ENCODE measurements at regions not wholly inside any gene's neighbourhood (a gene's known extent, or its start where the extent isn't known, plus 50 kb on each side); places are given as distances from the start of the nearest gene placed in this dataset.

DNA sequence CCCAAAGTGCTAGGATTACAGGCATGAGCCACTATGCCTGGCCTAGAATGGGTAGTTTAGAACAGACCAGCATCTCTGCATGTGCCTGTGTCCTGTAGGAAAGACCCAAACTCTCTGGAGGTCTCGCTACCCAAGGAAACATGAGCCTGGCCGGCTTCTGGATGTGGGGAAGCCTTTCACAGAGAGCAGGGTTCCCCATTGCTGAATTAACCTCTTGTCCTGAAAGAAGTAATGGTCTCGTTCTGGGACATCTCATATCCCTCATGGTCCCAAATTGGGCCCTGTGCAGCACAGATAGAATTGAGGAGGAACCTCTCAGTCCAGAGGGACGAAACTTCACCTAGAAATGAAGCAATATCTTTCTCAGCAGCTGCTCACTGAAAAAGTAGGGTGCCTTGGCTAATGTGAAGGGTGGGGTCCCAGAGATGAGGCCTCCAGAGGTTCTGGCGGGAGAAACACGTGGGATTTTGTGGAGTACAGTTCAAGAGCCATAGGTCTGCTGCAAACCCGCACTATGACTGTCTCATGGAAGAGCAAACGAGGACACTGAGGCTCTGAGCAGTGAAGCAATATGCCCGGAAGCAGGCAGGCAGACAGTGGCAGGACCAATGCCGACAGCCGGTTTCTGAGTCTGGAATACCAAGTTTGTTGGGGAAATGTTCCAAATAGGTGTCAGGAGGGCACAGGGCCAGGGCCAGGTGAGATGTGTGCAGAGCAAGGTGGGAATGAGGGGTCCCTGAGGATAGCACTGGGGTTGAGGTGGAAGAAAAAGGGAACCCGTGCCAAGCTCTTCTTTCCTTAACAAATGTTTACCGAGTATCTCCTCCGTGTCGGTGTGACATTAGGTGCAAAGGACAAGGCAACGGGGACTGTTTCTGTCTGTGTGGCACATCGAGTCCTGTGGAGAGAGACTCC is 121.0 kb upstream of the TWIST2 start:
- DNase-seq, result no peak

DNA sequence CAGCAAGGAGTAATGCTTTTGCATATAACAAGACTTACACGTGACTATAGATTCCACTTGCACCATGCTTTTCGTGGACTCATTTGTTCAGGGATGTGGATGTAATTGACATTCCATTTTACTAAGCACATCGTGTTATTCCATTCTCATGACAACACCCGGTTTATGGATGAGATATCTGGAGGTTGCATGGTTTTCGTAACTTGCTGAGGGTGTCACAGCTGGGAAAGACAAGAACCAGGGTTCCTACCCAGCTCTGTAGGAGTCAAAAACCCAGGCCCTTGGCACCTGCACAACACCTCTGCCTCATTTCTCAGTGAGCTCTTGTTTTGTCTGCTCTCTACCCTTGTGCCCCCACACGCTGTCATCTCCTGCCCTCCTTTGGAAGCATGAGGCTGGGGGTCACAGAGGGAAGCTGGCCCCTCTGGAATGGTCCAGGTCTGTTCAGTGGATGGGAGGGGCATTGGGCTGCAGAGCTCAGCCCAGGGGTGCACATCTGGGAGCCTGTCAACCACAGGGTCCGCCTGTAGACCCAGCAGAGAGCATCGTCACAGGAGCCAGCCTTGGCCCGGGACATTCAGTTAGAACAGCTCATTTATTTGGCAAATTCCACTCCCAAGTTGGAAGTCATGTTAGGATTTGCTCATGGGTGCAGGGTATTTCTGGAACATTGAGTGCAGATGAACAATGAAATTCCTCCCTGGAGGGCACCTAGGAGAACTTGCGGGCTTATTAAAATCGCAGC is 120.1 kb upstream of the TWIST2 start:
- no peak for DNase-seq

DNA sequence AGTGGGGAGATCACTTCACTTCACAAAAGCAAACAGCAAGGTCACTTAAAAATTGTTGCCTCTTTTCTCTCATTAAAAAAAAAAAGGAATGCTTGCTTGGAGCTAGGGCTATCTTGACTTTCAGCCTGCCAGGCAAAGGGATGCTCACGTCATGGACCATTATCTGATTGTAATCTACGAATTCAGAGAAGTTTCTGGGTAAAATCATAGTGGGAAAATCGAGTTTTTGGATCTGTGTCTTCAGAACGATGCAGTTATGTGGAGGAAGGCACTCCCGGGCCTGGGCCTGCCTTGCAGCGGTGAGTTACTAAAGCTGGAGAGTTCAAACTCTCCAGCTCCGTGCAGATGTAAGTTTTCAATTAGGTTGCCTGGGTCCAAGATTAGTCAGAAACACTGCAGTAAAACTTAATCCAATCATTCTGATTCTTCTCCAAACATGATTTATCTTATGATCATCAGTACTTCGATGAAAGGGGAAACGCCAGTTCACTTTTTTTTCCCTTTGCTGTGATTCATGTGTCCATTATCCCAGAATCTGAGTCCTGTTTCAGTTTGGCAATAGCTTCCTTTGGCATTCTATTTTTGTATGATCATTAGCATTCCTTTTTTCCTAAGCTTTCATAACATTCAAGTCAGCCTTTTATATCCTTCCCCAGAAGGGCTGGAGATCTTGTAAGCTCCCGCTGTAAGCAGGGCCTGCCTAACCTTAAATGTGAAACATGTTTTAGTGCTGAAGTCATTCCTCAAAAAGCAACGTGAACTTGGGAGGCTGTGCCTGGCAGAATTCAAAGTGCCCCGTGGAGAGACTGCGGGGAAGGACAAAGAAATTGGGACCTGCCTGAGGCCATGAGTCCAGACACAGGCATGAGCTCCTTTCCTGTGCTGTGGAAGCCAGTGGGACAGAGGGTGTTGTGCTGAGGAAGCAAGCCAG is 119.3 kb upstream of the TWIST2 start:
- peak; percentile 32 for DNase-seq

DNA sequence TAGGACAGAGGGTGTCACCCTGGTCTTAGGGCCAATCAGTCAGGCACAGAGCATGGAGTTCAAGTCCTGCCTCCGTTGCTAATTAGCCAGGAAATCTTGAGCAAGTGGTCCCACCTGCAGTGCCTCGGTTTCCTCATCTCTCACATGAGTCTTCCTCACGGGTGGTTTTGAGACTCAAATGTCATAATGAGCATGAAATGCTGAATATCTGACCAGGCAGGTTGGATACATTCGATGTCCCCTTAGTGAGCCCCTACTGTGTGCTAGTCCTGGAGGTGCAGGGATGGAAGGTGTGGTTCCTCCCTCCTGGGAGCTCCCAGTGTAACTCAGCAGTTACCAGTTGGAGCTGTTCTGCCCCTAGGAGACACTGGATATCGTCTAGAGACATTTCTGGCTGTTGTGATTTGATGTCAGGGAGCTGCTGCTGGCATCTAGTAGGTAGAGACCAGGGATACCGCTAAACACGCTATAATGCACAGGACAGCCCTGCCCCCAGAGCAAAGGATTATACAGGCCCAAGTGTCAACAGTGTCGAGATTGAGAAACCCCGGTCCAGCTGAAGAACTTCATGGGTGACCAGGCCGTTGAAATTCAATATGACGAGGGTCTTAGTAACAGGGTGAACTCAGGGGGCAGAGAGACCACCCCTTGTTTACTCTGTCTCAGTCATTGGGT is 118.5 kb upstream of the TWIST2 start:
- no peak for DNase-seq

DNA sequence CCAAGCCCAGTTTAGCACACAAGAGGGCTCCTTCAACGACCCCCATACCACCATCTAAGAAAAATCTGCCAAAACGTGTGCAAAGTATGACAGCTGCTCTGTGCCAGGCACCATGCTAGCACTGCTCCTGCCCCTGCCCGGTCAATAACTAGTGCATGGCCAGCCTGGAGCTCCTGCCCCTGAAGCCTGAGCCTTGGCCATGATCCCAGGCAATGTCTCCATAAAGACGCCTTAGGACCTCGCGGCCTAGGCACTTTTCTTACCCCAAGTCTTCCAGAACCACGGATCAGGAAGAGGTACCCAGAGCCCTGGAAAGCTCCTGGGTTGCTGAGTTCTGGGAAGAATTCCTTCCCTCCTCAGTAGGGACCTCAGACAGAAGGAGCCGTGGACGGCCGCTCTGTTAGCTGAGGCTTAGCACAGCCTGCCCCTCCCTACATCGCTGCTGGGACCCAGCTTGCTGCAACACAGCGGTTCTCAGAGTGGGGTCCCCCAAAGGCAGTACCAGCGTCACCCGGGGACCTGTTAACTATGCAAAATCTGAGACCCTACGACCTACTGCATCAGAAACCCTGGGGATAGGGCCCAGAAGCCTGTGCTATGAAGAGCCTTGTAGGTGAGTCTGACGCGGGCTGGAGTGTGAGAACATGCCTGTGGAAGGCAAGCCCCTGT is 117.8 kb upstream of the TWIST2 start:
- DNase-seq, result no peak

DNA sequence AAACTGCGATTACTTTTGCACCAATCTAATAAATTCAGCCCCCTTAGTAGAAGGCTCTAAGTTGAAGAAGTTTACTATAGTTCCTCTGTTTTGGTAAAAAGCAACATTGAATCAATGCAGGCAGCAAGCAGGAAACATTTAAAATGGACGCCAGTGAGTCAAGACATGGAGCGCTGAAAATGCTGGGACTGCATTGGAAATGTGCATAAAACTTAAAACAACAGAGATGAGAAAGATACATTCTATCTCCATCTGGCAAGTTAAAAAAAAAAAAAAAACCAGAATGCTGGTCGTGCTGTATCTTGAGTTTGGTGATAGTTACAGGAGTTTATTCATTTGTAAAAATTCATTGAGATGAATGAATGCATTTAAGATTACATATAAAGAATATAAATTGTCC is 117.0 kb upstream of the TWIST2 start:
- DNase-seq, result no peak

DNA sequence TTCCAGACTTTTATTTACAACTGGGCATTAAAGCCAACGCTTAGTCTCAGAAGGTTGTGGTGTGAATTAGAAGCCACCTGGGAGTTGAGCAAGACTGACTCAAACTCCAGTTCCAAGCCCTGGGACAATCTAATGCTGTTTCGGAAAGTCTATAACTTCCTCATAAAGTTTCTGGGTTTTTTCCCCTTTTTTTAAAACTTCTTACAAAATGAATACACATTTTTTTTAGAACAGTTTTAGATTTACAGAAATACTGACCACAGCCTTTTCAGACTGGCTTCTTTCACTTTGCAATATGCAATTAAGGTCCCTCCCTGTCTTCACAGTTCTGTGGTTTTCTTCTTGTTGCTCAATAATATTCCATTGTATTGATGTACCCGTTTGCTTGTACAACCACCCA is 115.9 kb upstream of the TWIST2 start:
- no peak for DNase-seq

DNA sequence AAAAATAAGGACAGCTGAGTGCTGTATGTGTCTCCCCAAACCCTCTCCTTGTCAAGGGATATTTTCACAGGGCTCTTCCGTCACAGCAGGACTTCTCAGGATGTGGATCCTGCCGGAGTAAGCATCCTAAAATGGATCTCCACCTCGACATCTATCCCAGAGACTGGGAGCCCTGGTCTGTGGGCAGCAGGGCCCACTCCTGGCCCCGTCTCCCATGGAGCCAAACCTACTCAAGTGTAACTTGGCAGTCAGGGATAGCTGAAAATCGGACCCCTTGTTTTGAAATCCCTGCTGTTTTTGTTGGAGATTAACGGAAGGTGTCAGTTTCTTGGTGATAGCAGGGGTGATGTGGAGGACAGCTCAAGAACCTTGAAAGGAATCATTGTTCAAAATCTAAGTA is 109.0 kb upstream of the TWIST2 start:
- DNase-seq, result no peak

DNA sequence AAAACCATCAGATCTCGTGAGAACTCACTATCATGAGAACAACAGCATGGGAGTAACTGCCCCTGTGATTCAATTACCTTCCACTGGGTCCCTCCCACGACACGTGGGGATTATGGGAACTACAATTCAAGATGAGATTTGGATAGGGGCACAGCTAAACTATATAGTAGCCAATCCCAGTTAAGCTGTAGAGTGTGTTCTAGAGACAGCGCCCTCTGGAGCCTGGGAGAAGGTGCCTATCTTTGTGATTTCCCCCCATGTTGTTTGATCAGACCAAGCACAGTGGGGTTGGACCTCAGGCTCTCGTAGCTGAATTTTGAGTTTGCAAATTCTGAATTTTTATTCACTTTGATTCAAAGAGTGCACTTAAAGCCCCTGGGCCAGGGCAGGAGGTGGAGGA is 108.2 kb upstream of the TWIST2 start:
- DNase-seq, result no peak

DNA sequence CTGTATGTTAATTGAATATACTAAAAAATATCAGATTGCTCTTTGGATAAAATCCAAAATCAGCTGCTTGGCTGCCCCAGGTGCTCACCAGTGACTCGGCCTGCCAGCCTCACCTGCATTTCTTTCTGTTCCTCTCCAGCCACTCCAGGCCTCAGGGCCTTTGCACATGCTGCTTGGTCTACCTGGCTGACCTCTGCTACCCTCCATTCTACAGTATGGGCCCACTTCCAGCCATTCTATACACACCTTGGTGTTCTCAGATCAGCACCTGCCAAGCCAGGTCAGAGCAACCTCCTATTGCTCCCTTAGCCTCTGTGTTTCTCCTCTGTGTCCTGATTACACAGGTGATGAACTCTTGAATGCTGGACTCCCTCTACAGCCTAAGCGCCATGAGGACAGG is 106.6 kb upstream of the TWIST2 start:
- no peak for DNase-seq

DNA sequence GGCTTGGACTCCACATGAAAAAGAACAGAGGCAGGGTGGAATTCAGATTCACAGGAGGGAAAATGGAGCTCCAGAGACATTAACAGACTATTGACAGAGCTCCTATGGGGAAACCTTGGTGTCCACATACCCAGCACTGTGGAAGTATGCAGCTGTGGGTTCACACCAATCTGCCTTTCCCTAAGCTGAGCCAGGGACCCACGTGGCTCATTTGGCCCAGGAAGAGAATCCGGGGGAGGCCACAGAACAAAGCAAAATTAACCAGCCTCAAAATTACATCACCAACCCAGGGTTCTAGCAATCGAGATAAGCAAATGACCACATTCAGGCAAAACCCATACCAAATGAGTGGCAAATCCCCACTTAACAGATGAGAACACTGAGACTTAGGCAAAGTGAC is 105.8 kb upstream of the TWIST2 start:
- DNase-seq, result no peak

DNA sequence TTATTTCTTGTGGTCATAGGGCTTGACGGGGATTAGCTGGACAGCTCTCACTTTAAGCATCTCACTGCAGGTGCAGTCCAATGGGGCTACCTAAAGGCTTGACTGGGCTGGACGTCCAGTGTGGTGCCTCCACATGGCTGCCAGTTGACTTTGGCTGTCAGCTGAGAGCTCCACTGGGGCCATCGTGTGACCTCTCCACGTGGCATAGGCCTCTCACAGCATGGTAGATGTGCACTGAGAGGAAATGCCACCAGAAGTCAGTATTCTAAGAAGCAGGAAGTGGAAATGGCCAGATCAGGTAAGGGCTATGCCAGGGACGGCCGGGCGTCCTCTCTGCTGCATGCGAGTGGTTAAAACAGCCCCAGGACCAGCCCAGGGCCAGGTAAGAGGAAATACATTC is 105.2 kb upstream of the TWIST2 start:
- DNase-seq, result no peak

DNA sequence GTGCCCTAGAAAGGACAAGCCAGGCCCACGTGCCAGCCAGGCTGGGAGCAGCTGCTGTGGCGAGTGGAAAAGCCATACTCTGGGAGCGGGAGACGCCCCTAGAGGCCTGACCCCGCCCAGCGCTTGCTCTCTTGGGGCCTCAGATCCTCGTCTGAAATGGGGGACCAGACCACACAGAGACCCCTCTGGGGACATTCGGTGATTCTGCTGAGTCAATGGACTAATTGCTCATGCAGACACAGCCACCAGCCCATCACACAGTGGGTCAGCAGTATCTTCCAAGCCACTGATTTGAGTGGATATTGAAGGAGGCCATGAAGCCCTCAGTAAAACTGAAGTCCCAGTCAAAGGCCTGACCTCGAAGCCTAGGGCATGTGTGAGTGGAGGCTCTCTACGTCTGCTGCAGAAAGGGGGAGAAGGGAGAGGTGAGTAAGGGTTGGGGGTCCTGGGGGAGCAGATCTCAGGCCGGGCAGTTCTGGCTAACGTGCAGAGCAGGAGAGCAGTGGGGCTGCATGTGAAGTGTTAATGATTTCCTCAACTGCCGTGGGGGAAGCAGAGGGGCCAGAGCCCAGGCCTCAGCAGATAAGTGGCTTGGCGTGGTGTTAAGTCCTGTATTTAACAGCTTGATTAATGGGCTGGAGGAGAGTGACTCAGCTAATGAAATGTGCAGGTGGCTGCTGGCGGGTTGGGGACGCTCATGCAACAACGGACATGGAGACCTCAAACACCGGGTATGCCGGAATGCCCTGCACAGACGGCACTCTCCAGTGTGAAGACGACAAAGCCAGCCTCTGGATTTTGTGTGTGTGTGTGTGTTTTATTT is 104.4 kb upstream of the TWIST2 start:
- DNase-seq, result no peak

DNA sequence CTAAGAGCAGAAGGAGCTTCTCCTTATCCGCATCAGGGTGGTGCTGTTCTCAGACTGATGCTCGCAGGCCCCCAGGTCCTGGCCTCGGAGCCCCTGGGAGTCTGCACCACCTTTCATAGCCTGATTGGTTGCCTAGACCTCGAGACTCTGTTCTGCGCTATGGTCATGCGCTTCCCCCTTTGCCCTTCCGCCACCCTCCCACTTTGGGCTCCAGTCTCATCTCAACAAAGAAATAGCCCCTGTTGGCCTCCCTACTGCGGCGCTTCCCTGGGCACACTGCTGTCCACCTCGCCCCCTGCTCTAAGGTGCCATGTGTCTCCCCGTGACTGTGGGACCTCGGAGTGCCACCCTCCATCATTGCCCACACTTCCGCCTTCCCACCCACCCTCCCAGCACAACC is 102.9 kb upstream of the TWIST2 start:
- no peak for DNase-seq

DNA sequence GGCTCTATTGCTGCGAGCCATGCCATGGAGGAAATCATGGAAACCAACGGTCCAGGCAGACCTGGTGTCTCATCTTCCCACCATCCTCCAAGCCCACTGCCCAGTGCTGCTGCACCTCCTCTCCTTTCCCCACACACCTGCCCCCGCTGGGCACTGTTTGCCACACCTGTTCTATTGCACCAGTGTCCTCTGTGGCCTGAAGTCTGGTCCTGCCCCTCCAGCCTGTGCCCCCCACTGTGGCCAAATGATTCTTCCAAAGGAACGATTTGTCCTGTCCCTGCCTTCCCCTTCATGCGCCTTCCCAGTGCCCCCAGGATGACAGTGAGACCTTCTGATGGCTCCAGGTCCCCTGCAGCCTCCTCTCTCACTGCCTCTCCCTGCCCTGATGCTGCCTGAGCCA is 101.9 kb upstream of the TWIST2 start:
- DNase-seq, result no peak

DNA sequence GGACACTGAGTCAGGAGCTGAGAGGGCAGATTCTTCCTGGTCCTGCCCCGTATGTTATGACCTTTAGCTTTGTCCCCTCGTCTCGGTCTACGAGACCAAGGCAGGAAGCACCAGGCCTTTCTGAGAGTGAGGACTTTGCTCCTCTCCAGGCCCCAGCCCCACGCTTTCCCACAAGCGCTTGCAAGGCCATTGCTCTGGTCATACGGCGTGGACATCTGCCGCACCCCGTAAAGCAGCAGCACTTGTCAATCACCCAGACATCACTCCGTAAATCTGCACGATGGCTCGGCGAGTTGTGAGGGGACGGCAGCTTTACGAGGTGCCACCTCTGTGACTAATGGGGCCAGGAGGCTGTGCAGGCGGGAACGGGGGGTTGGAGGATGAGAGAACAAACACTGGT is 100.8 kb upstream of the TWIST2 start:
- DNase-seq, result no peak

DNA sequence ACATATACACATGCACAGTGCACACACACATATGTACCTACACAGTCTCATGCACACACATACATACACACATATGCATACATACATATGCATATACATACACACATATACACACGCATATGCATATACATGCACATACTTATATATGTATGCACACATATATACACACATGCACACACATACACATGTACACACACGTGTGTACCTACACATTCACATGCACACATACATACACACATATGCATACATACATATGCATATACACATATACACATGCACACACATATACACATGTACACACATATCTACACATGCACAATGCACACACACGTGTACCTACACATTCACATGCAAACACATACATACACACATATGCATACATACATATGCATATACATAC is 100.3 kb upstream of the TWIST2 start:
- DNase-seq, result no peak

DNA sequence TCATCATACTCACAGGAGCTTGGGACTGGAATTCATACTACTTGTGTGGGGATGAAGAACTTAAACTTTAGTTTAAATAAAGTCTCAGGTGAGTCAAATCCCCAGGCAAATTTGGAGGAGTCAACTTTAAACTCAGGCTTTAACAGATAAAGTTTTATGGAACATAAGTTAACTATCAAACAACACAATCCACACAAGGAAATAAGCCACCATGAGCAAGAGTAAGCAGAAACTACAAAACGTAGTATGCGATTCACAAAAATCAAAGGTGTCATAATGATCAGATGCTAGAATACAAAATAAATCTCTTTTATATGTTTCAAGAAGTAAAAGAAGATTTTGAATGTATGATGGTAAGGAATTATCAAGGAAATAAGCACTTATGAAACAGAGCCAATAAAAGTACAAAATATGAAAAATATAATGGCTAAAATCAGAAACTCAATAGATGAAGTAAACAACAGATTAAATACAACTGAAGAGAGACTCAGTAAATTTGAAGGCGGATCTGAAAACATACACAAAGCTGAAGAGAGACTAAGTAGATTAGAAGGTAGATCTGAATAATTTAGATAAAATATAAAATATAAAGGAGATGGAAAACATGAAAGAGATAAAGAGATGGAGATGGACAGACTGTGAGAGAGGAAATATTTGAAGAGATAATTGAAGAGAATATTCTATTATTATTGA is 97.5 kb upstream of the TWIST2 start:
- DNase-seq, result no peak

DNA sequence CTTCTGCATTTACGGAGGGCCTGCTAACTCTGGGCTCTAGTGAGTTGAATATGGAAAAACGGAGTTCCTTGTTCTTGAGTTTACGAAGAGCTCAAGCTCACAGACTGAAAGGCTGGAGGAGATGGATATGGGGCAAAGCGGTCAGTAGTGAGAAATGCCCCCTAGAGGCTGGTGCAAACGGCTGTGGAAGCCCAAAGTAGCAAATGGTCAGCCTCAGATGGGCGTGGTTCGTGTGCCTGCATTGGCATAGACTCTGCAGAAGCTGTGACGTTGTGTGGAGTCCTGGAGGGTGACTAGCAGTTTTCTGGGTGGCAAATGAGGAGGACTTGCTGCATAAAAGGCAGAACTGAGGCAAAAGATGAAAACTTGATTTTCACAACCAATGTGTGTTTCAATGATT is 93.6 kb upstream of the TWIST2 start:
- DNase-seq, result no peak

DNA sequence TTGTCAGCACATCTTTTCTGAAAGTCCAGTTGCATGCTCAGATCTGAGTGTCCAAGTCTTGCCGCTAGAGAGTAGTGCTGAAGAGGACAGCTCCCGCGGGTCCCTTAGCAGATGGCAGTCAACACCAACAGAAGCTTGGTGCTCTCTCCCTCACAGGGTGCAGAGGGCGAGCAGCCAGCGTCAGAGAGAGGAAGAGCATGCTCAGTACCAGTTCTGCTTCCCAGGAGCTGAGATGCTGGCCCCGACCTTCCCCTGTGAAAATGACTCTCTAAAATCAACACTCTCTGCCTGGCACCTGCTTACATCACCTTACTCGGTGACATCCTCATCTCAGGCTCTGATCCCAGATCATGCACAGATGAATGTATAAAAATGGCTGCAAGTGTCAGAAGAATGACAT is 86.0 kb upstream of the TWIST2 start:
- DNase-seq, result peak; percentile 4
